ENCODE measurements at regions not wholly inside any gene's neighbourhood (a gene's known extent, or its start where the extent isn't known, plus 50 kb on each side); places are given as distances from the start of the nearest gene placed in this dataset.

DNA sequence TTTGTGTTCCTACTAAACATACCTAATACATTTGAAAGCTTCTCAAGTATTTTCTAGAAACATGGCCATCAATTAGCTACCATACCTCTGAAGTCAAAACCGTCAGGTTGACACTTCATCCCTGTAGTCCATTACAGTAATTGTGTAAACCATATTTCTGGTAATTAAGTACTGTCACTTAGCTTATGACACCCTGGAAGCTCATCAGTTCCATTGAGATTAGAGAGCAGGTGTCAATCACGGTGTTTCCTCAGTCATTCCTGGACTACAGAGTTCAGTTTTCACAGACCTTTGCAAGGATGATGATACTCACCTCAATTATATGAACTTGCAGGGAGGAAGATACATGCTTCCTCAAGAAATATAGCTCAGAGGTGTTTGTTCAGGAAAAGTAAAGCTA is 552.0 kb downstream of the SI start:
- TF ChIP-seq, protein P1, sequence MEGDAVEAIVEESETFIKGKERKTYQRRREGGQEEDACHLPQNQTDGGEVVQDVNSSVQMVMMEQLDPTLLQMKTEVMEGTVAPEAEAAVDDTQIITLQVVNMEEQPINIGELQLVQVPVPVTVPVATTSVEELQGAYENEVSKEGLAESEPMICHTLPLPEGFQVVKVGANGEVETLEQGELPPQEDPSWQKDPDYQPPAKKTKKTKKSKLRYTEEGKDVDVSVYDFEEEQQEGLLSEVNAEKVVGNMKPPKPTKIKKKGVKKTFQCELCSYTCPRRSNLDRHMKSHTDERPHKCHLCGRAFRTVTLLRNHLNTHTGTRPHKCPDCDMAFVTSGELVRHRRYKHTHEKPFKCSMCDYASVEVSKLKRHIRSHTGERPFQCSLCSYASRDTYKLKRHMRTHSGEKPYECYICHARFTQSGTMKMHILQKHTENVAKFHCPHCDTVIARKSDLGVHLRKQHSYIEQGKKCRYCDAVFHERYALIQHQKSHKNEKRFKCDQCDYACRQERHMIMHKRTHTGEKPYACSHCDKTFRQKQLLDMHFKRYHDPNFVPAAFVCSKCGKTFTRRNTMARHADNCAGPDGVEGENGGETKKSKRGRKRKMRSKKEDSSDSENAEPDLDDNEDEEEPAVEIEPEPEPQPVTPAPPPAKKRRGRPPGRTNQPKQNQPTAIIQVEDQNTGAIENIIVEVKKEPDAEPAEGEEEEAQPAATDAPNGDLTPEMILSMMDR (IDR thresholded peaks at IDR 0.05): no peak
- no peak for TF ChIP-seq EP300 (IDR thresholded peaks at IDR 0.05)
